SK-N-SH (cell line): ENCODE measurements at regions not wholly inside any gene's neighbourhood (a gene's known extent, or its start where the extent isn't known, plus 50 kb on each side); places are given as distances from the start of the nearest gene placed in this dataset.

ENCODE experiments used
- CTCF ChIA-PET: fragments of 300-600, 350-600 bp; formaldehyde crosslinking; extraction: SDS; loops from one replicate; lab custom pipeline; 2021; lab: Yijun Ruan, JAX
- POLR2A ChIA-PET: fragments of 350-600 bp; sonication (Branson Sonifier 250); formaldehyde crosslinking; extraction: SDS; loops from one replicate; lab custom pipeline; 2020; ENCODE audit warnings: antibody characterized with exemption, inconsistent platforms; lab: Yijun Ruan, JAX
- DNase-seq: peaks from one replicate; pipeline ENCODE4 v3.0.0; 2012
- H2AFZ ChIP-seq: fragments of 200-600 bp; sonication (generic); 2 replicates; pipeline ENCODE4 v1.8.1; 2016; ENCODE audit warnings: antibody characterized with exemption, mild to moderate bottlenecking, low read depth
- H3F3A ChIP-seq: fragments of 200-600 bp; sonication (generic); replicated peaks from 2 replicates; pipeline ENCODE3; 2016; ENCODE audit warnings: antibody characterized with exemption, mild to moderate bottlenecking; ENCODE audit not compliant: insufficient read depth
- H3K27ac ChIP-seq, 2 experiments: fragments of 200-500 bp in 1 of 2; fragments of 200-600 bp in 1 of 2; sonication (Bioruptor generic) in 1 of 2; sonication (generic), shearing (Covaris generic) in 1 of 2; 2 replicates each; pipeline versions ENCODE4 v1.5.1 to v1.6.1; 2014 to 2016; ENCODE audit warnings: low read depth in 2 of 2, inconsistent platforms in 1 of 2, low read length in 1 of 2, mild to moderate bottlenecking in 1 of 2, mixed read lengths in 1 of 2
- H3K27me3 ChIP-seq: fragments of 200-600 bp; sonication (generic), shearing (Covaris generic); 2 replicates; pipeline ENCODE4 v1.6.1; 2016; ENCODE audit warnings: mixed run types; ENCODE audit not compliant: insufficient read depth
- H3K36me3 ChIP-seq, 2 experiments: fragments of 200-500 bp in 1 of 2; fragments of 200-600 bp in 1 of 2; sonication (Bioruptor generic) in 1 of 2; sonication (generic) in 1 of 2; replicated peaks in 1 of 2; 2 replicates each; pipeline versions ENCODE3 to v1.5.1; 2014 to 2016; ENCODE audit warnings: low read length in 1 of 2, mild to moderate bottlenecking in 1 of 2; ENCODE audit not compliant: insufficient read depth in 2 of 2, control insufficient read depth in 1 of 2
- H3K4me1 ChIP-seq, 2 experiments: fragments of 200-500 bp in 1 of 2; fragments of 200-600 bp in 1 of 2; sonication (Bioruptor generic) in 1 of 2; sonication (generic), shearing (Covaris generic) in 1 of 2; 2 replicates each; pipeline versions ENCODE4 v1.5.1 to v1.6.1; 2014 to 2016; ENCODE audit warnings: low read depth in 1 of 2, low read length in 1 of 2, mixed run types in 1 of 2; ENCODE audit not compliant: insufficient read depth in 2 of 2, control insufficient read depth in 1 of 2
- H3K4me2 ChIP-seq: fragments of 200-600 bp; sonication (generic), shearing (Covaris generic); 2 replicates; pipeline ENCODE4 v1.6.1; 2017; ENCODE audit warnings: mixed run types
- H3K4me3 ChIP-seq, 2 experiments: fragments of 200-500 bp in 1 of 2; fragments of 200-600 bp in 1 of 2; sonication (Bioruptor generic) in 1 of 2; sonication (generic), shearing (Covaris generic) in 1 of 2; 2 replicates each; pipeline versions ENCODE4 v1.5.1 to v1.8.1; 2014 to 2016; ENCODE audit warnings: low read depth in 2 of 2, inconsistent platforms in 1 of 2, low read length in 1 of 2, mild to moderate bottlenecking in 1 of 2, mixed read lengths in 1 of 2, moderate library complexity in 1 of 2
- H3K79me2 ChIP-seq: fragments of 200-600 bp; sonication (generic); 2 replicates; pipeline ENCODE4 v1.8.1; 2017; ENCODE audit warnings: mild to moderate bottlenecking; ENCODE audit not compliant: insufficient read depth
- H3K9ac ChIP-seq: fragments of 200-600 bp; sonication (generic); 2 replicates; pipeline ENCODE4 v1.6.1; 2017; ENCODE audit warnings: mixed run types
- H3K9me2 ChIP-seq: fragments of 200-600 bp; sonication (generic); 2 replicates; pipeline ENCODE4 v1.6.1; 2017; ENCODE audit warnings: mixed run types
- H3K9me3 ChIP-seq: fragments of 200-600 bp; sonication (generic); 2 replicates; pipeline ENCODE4 v1.6.1; 2017; ENCODE audit warnings: mixed run types, mild to moderate bottlenecking, moderate library complexity
- H4K20me1 ChIP-seq: fragments of 200-600 bp; sonication (generic); 2 replicates; pipeline ENCODE4 v1.6.1; 2017; ENCODE audit warnings: mild to moderate bottlenecking, mixed run types; ENCODE audit not compliant: insufficient read depth
- EZH2phosphoT487 ChIP-seq: fragments of 200-600 bp; sonication (generic); IDR thresholded peaks from 2 replicates; pipeline ENCODE4 v1.6.1; 2017; ENCODE audit warnings: low read depth, mixed run types, mild to moderate bottlenecking, antibody characterized with exemption, moderate library complexity, borderline replicate concordance
- GABPA ChIP-seq: IDR thresholded peaks from 2 replicates; pipeline ENCODE4 v1.4.0; 2012; ENCODE audit warnings: low read depth, mild to moderate bottlenecking
- GATA2 ChIP-seq: sonication (generic); formaldehyde crosslinking; IDR thresholded peaks from 2 replicates; pipeline ENCODE4 v1.5.0; 2020; ENCODE audit warnings: mild to moderate bottlenecking, missing genetic modification reagents
- IRF3 ChIP-seq: fragments of 150-350 bp; IDR thresholded peaks from 2 replicates; pipeline ENCODE4 v1.6.1; 2016; ENCODE audit warnings: mild to moderate bottlenecking, low read depth, low read length
- JUND ChIP-seq: IDR thresholded peaks from 2 replicates; pipeline ENCODE4 v1.4.0; 2012
- MAX ChIP-seq: IDR thresholded peaks from 2 replicates; pipeline ENCODE4 v1.4.0; 2012; ENCODE audit warnings: low read depth
- NRF1 ChIP-seq: IDR thresholded peaks from 2 replicates; pipeline ENCODE4 v1.6.1; 2012; ENCODE audit warnings: low read depth, mild to moderate bottlenecking, low read length
- RCOR1 ChIP-seq: fragments of 150-350 bp; IDR thresholded peaks from 2 replicates; pipeline ENCODE4 v1.6.1; 2017; ENCODE audit warnings: antibody characterized with exemption, low read length
- RFX5 ChIP-seq: IDR thresholded peaks from 2 replicates; pipeline ENCODE4 v1.6.1; 2012; ENCODE audit warnings: mild to moderate bottlenecking, improper control_type of control experiment, low read length
- RXRA ChIP-seq: IDR thresholded peaks from 2 replicates; pipeline ENCODE4 v1.4.0; 2012; ENCODE audit warnings: low read depth, mild to moderate bottlenecking, borderline replicate concordance
- SIN3A ChIP-seq: IDR thresholded peaks from 2 replicates; pipeline ENCODE4 v1.6.1; 2012; ENCODE audit warnings: low read depth, mild to moderate bottlenecking, low read length, moderate library complexity, borderline replicate concordance
- TAF1 ChIP-seq: IDR thresholded peaks from 2 replicates; pipeline ENCODE4 v1.6.1; 2012; ENCODE audit warnings: low read depth, mild to moderate bottlenecking, low read length, moderate library complexity, borderline replicate concordance
- TEAD4 ChIP-seq: IDR thresholded peaks from 2 replicates; pipeline ENCODE4 v1.4.0; 2012; ENCODE audit warnings: mild to moderate bottlenecking, borderline replicate concordance; ENCODE audit not compliant: insufficient read depth
- YY1 ChIP-seq: IDR thresholded peaks from 2 replicates; pipeline ENCODE4 v1.4.0; 2012; ENCODE audit warnings: low read depth, mild to moderate bottlenecking
- WGBS: methylation state at CpG from one replicate; pipeline ENCODE4 v1.1.6; 2017; ENCODE audit warnings: low lambda C conversion rate; 5-methylcytosine and 5-hydroxymethylcytosine counted together
- TF ChIP-seq, protein P1 (sequence below): IDR thresholded peaks from 2 replicates; pipeline ENCODE4 v1.6.1; 2012; ENCODE audit warnings: mild to moderate bottlenecking, low read depth, low read length, moderate library complexity
- TF ChIP-seq, protein P2 (sequence below): IDR thresholded peaks from 2 replicates; pipeline ENCODE4 v1.4.0; 2012; ENCODE audit warnings: low read depth, borderline replicate concordance
- TF ChIP-seq, protein P3 (sequence below): fragments of 200-600 bp; sonication (generic); IDR thresholded peaks from 2 replicates; pipeline ENCODE4 v1.6.1; 2017; ENCODE audit warnings: antibody characterized with exemption, mild to moderate bottlenecking, moderate library complexity

GRCh38 chr9:23635276-23635675 is 190.8 kb downstream of the ELAVL2 start:
- Histone ChIP-seq H3K9me3 (no peaks in the 10 kb centered on the region), H3K79me2 (no peaks in the 10 kb centered on the region), H3K4me1 (no peaks in the 10 kb centered on the region), H3K9me2 (no peaks in the 10 kb centered on the region), H3K4me2 (no peak overlapping the region), H3K27me3 (no peaks in the 10 kb centered on the region), H3K9ac (no peak overlapping the region), H2AFZ (no peak overlapping the region), H4K20me1 (no peaks in the 10 kb centered on the region), H3K36me3 (no peaks in the 10 kb centered on the region)
- DNase-seq, result no peak
- WGBS, result 19% methylated on average over 2 of the region's 2 CpGs
- POLR2A ChIA-PET, result no interaction called here
- CTCF ChIA-PET, result no interaction called here
- TF ChIP-seq RFX5, result no peak
- no peak for TF ChIP-seq JUND
- TF ChIP-seq SIN3A, result no peak
- no peak for TF ChIP-seq RCOR1
- TF ChIP-seq, protein P1, sequence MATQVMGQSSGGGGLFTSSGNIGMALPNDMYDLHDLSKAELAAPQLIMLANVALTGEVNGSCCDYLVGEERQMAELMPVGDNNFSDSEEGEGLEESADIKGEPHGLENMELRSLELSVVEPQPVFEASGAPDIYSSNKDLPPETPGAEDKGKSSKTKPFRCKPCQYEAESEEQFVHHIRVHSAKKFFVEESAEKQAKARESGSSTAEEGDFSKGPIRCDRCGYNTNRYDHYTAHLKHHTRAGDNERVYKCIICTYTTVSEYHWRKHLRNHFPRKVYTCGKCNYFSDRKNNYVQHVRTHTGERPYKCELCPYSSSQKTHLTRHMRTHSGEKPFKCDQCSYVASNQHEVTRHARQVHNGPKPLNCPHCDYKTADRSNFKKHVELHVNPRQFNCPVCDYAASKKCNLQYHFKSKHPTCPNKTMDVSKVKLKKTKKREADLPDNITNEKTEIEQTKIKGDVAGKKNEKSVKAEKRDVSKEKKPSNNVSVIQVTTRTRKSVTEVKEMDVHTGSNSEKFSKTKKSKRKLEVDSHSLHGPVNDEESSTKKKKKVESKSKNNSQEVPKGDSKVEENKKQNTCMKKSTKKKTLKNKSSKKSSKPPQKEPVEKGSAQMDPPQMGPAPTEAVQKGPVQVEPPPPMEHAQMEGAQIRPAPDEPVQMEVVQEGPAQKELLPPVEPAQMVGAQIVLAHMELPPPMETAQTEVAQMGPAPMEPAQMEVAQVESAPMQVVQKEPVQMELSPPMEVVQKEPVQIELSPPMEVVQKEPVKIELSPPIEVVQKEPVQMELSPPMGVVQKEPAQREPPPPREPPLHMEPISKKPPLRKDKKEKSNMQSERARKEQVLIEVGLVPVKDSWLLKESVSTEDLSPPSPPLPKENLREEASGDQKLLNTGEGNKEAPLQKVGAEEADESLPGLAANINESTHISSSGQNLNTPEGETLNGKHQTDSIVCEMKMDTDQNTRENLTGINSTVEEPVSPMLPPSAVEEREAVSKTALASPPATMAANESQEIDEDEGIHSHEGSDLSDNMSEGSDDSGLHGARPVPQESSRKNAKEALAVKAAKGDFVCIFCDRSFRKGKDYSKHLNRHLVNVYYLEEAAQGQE, result no peak
- no peak for TF ChIP-seq TEAD4
- TF ChIP-seq TAF1, result no peak
- TF ChIP-seq GATA2 (CRISPR knock-in tag), result no peak
- TF ChIP-seq, protein P2, sequence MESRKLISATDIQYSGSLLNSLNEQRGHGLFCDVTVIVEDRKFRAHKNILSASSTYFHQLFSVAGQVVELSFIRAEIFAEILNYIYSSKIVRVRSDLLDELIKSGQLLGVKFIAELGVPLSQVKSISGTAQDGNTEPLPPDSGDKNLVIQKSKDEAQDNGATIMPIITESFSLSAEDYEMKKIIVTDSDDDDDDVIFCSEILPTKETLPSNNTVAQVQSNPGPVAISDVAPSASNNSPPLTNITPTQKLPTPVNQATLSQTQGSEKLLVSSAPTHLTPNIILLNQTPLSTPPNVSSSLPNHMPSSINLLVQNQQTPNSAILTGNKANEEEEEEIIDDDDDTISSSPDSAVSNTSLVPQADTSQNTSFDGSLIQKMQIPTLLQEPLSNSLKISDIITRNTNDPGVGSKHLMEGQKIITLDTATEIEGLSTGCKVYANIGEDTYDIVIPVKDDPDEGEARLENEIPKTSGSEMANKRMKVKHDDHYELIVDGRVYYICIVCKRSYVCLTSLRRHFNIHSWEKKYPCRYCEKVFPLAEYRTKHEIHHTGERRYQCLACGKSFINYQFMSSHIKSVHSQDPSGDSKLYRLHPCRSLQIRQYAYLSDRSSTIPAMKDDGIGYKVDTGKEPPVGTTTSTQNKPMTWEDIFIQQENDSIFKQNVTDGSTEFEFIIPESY, result no peak
- TF ChIP-seq YY1, result no peak
- TF ChIP-seq GABPA, result no peak
- TF ChIP-seq, protein P3, sequence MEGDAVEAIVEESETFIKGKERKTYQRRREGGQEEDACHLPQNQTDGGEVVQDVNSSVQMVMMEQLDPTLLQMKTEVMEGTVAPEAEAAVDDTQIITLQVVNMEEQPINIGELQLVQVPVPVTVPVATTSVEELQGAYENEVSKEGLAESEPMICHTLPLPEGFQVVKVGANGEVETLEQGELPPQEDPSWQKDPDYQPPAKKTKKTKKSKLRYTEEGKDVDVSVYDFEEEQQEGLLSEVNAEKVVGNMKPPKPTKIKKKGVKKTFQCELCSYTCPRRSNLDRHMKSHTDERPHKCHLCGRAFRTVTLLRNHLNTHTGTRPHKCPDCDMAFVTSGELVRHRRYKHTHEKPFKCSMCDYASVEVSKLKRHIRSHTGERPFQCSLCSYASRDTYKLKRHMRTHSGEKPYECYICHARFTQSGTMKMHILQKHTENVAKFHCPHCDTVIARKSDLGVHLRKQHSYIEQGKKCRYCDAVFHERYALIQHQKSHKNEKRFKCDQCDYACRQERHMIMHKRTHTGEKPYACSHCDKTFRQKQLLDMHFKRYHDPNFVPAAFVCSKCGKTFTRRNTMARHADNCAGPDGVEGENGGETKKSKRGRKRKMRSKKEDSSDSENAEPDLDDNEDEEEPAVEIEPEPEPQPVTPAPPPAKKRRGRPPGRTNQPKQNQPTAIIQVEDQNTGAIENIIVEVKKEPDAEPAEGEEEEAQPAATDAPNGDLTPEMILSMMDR, result no peak
- TF ChIP-seq EZH2phosphoT487, result no peak
- no peak for TF ChIP-seq RXRA
- no peak for TF ChIP-seq IRF3
- TF ChIP-seq MAX, result no peak
- TF ChIP-seq NRF1, result no peak
- TF ChIP-seq, all 33 proteins: peak for 0
- Histone ChIP-seq H3K4me3 (no peak overlapping the region), H3K27ac (no peak overlapping the region), H3F3A (no peaks in the 10 kb centered on the region)
